GM23338 (cell line): ENCODE measurements at regions not wholly inside any gene's neighbourhood (a gene's known extent, or its start where the extent isn't known, plus 50 kb on each side); places are given as distances from the start of the nearest gene placed in this dataset.
A peak's percentile ranks its signal among the peaks of the same experiment; 100 is the strongest.

ENCODE experiments used
- ATAC-seq: fragments of 200-7000 bp; cut with Tn5 transposase; 3 replicates; pipeline ENCODE4 v1.9.1; 2020
- DNase-seq: peaks from one replicate; pipeline ENCODE4 v3.0.0-alpha.2; 2015; ENCODE audit warnings: low spot score
- H2AFZ ChIP-seq: fragments of 200-600 bp; sonication (generic); 2 replicates; pipeline ENCODE4 v1.8.0; 2016; ENCODE audit warnings: antibody characterized with exemption, mild to moderate bottlenecking, moderate library complexity
- H3F3A ChIP-seq: fragments of 200-600 bp; sonication (generic); replicated peaks from 2 replicates; pipeline ENCODE4 v1.8.0; 2017; ENCODE audit warnings: antibody characterized with exemption, mixed run types, low read depth
- H3K27ac ChIP-seq: fragments of 200-600 bp; sonication (generic); 2 replicates; pipeline ENCODE4 v1.6.1; 2016; ENCODE audit warnings: low read depth
- H3K27me3 ChIP-seq: fragments of 200-600 bp; sonication (generic); 2 replicates; pipeline ENCODE4 v1.8.0; 2016; ENCODE audit warnings: mild to moderate bottlenecking, mixed run types, moderate library complexity; ENCODE audit not compliant: insufficient read depth
- H3K36me3 ChIP-seq: fragments of 200-600 bp; sonication (generic); 2 replicates; pipeline ENCODE4 v1.8.0; 2016; ENCODE audit warnings: mild to moderate bottlenecking; ENCODE audit not compliant: insufficient read depth
- H3K4me1 ChIP-seq: fragments of 200-600 bp; sonication (generic); 2 replicates; pipeline ENCODE4 v1.8.0; 2016; ENCODE audit warnings: mild to moderate bottlenecking, moderate library complexity; ENCODE audit not compliant: insufficient read depth
- H3K4me2 ChIP-seq: fragments of 200-600 bp; sonication (generic); 2 replicates; pipeline ENCODE4 v1.7.1; 2017; ENCODE audit warnings: mixed run types
- H3K4me3 ChIP-seq: fragments of 200-600 bp; sonication (generic); 2 replicates; pipeline ENCODE4 v1.6.1; 2016; ENCODE audit warnings: mixed run types
- H3K79me2 ChIP-seq: fragments of 200-600 bp; sonication (generic); replicated peaks from 2 replicates; pipeline ENCODE4 v1.8.0; 2017; ENCODE audit warnings: mild to moderate bottlenecking; ENCODE audit not compliant: insufficient read depth
- H3K9me2 ChIP-seq: fragments of 200-600 bp; sonication (generic); 2 replicates; pipeline ENCODE4 v1.8.0; 2017; ENCODE audit not compliant: insufficient read depth
- H4K20me1 ChIP-seq: fragments of 200-600 bp; sonication (generic); replicated peaks from 2 replicates; pipeline ENCODE4 v1.8.0; 2017; ENCODE audit warnings: mild to moderate bottlenecking; ENCODE audit not compliant: insufficient read depth
- H3K27ac Mint-ChIP-seq: 2 replicates; pipeline ENCODE4 v1.8.0; 2020; ENCODE audit warnings: inconsistent platforms, mild to moderate bottlenecking, moderate library complexity, mixed read lengths
- H3K27me3 Mint-ChIP-seq: 3 replicates; pipeline ENCODE4 v1.8.0; 2022; ENCODE audit warnings: low read depth, mild to moderate bottlenecking, moderate library complexity, mixed read lengths, inconsistent platforms; ENCODE audit not compliant: insufficient read depth, poor library complexity
- H3K36me3 Mint-ChIP-seq: 3 replicates; pipeline ENCODE4 v1.8.0; 2021; ENCODE audit warnings: low read depth, mild to moderate bottlenecking, inconsistent platforms, moderate library complexity, mixed read lengths
- H3K4me1 Mint-ChIP-seq: 3 replicates; pipeline ENCODE4 v1.8.0; 2020; ENCODE audit warnings: mild to moderate bottlenecking, inconsistent platforms, mixed read lengths
- H3K4me3 Mint-ChIP-seq: 3 replicates; pipeline ENCODE4 v1.8.0; 2021; ENCODE audit warnings: moderate library complexity, mild to moderate bottlenecking, inconsistent platforms, mixed read lengths
- H3K9me3 Mint-ChIP-seq: 3 replicates; pipeline ENCODE4 v1.8.0; 2020; ENCODE audit warnings: moderate library complexity, mild to moderate bottlenecking, inconsistent platforms, mixed read lengths
- CTCF ChIP-seq, 2 experiments: fragments of 200-600 bp in 1 of 2; sonication (generic) in 1 of 2; conservative IDR thresholded peaks; 2 replicates each; pipeline versions ENCODE4 v1.5.1 to v1.6.1; 2016 to 2017; ENCODE audit warnings: antibody characterized with exemption in 2 of 2, low read depth in 2 of 2, mild to moderate bottlenecking in 2 of 2, moderate library complexity in 1 of 2
- ETS1 ChIP-seq: IDR thresholded peaks from 2 replicates; pipeline ENCODE4 v1.6.1; 2016; ENCODE audit warnings: antibody characterized with exemption
- EZH2phosphoT487 ChIP-seq: fragments of 200-600 bp; sonication (generic); IDR thresholded peaks from one replicate; pipeline ENCODE4 v1.8.1; 2018; ENCODE audit warnings: antibody characterized with exemption; ENCODE audit not compliant: unreplicated experiment
- NANOG ChIP-seq: IDR thresholded peaks from 2 replicates; pipeline ENCODE4 v1.6.1; 2016; ENCODE audit warnings: antibody characterized with exemption, borderline replicate concordance
- ZNF114 ChIP-seq: fragments of 250-450 bp; sonication (Bioruptor Pico); IDR thresholded peaks from 2 replicates; pipeline ENCODE4 v1.5.0; 2020; ENCODE audit warnings: mild to moderate bottlenecking, moderate library complexity
- ZNF331 ChIP-seq: fragments of 250-450 bp; sonication (Bioruptor Pico); IDR thresholded peaks from 2 replicates; pipeline ENCODE4 v1.5.0; 2020; ENCODE audit warnings: low read depth, mild to moderate bottlenecking, moderate library complexity
- ZNF462 ChIP-seq: fragments of 250-450 bp; sonication (Bioruptor Pico); IDR thresholded peaks from 2 replicates; pipeline ENCODE4 v1.5.0; 2020; ENCODE audit warnings: mild to moderate bottlenecking, moderate library complexity

GRCh38 chr6:21935561-21936028 lies 342.0 kb downstream of the SOX4 start:
- TF ChIP-seq ZNF114 = no peak
- no peak for TF ChIP-seq EZH2phosphoT487
- no peak for TF ChIP-seq ZNF462 (CRISPR knock-in tag)
- no peak for TF ChIP-seq ETS1
- TF ChIP-seq CTCF (conservative IDR thresholded peaks at IDR 0.05; ENCODE audit: low read depth in 2 of 2) = peak; percentile 83 to 94
- TF ChIP-seq ZNF331 (CRISPR knock-in tag) = no peak
- TF ChIP-seq NANOG = no peak
- Histone ChIP-seq H2AFZ (no peak overlapping the region), H3K27me3 (no peaks in the 10 kb centered on the region), H3K4me1 (0 out of 2 replicates have a peak, but pooled peaks cover 4% of the 10 kb centered on the region), H3K79me2 (peaks cover 63% of the 10 kb centered on the region), H4K20me1 (no peaks in the 10 kb centered on the region), H3K4me2 (no peak overlapping the region), H3K27ac (no peak overlapping the region), H3K36me3 (no peaks in the 10 kb centered on the region), H3K9me2 (no peaks in the 10 kb centered on the region), H3K4me3 (no peak overlapping the region), H3F3A (no peaks in the 10 kb centered on the region)
- peak; percentile 87 for DNase-seq
- ATAC-seq = peak; percentile 93
- H3K9me3 Mint-ChIP-seq = peaks cover 8% of the 10 kb centered on the region; the same call in 2 of the 3 replicates
- peaks cover 11% of the 10 kb centered on the region for H3K4me1 Mint-ChIP-seq
- peaks cover 2% of the 10 kb centered on the region for H3K27me3 Mint-ChIP-seq
- no peak overlapping the region for H3K4me3 Mint-ChIP-seq
- H3K36me3 Mint-ChIP-seq = peaks cover 27% of the 10 kb centered on the region; the same call in 2 of the 3 replicates
- H3K27ac Mint-ChIP-seq = peak overlapping the region; percentile 46
